GM21360 (cell line): ENCODE measurements at regions not wholly inside any gene's neighbourhood (a gene's known extent, or its start where the extent isn't known, plus 50 kb on each side); places are given as distances from the start of the nearest gene placed in this dataset.

Experiments
- ATAC-seq: cut with Tn5 transposase; IDR thresholded peaks from one replicate; pipeline ENCODE4 v1.9.1; 2021; ENCODE audit warnings: mild to moderate bottlenecking, moderate library complexity; ENCODE audit not compliant: unreplicated experiment

DNA sequence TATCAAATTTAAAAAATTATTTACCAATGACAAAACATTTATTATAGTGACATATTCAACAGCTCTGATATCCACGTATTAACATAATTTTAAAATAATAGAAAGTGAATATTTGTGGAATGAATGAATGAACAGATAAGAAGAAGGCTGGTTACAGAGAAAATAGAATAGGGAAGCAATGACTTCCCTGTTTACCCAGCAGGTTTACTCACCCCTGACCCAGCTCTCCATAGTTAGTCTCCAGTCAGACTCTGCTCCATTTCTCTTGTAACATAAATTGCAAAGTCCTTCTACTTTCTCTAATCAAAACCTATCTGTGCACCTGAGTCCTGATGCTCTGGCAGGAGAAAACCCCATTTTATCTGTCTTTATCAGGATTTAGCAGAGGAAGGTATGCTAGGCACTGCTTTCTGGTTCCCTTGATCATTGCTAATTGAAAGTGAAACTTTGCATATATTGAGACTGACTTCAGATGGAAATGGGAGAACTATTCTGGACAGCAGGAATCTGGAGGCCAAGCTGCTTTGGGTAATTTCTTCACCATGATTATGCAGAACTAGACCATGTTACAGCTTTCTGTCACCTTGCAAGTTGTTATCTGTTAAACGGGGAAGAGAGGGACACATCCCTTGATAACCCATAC, 363.0 kb downstream of the FAT4 start:
- ATAC-seq = no peak

DNA sequence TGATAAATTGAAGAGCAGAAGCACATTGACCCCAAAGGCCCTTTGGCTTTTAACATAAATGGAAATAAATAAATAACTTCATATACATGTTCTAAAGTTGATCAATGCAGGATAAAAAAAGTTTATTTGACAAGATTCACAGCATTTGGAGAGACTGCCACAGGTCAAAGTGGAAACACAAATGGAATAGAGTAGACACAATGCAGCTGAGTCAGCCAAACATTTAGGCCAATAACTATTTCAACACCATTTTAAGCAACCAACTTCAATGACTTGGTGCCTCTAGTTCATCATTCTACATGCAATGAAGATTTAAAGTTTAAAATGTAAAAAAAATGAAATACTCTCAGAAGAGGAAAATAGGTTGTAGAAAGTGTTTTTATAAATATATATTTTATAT, 365.2 kb downstream of the FAT4 start:
- ATAC-seq = no peak

DNA sequence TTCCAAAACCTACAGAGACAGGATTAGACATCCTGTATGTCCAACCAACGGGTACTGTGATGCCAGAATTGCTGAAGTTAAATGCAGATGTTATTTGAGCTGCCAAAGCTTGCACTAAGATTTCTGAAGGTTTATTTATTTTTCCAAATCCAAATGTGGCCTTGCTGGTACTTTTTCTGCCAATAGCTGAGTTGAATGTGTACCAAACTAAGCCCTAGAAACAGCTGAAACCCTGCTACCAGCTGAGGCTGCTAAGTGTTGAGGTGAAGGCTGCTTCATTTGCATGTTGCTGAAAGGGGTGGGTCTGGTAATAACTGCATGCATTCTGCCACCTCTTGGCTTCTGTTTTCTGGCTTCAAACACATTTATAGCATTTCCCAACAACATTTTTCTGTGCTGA, 366.5 kb downstream of the FAT4 start:
- ATAC-seq = no peak

DNA sequence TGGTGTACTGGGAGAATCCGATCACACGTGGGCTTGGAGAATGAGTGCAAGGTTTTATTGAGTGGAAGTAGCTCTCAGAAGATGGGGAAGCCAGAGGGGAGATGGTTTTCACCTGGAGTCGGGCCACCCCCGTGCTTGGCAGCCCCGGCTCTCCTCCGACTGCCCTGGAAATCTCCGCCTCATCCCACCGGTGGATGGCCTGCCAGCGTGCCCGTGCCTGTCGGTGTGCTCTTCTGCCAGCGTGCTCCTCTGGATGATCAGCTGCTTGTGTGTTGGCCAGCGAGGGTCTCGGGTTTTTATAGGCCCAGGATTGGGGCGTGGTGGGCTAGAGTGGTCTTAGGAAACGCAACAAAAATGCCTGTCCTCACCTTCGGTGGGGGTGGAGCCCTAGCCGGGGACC, 368.0 kb downstream of the FAT4 start:
- no peak for ATAC-seq

DNA sequence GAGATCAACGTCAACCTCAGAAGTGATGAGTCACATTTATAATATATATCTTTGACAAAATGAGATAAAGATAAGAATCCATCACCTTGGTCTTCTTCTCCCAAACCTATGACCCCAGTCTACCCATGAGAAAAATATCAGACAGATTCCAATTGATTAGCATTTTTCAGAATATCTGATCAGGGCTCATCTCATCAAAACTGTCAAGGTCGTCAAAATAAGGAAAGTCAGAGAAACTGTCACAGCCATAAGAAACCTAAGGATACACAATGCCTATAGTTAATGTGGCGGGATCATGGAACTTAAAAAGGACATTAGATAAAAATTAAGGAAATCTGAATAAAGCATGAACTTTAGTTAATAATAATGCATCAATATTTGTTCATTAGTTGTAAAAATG, 374.1 kb downstream of the FAT4 start:
- ATAC-seq = no peak

DNA sequence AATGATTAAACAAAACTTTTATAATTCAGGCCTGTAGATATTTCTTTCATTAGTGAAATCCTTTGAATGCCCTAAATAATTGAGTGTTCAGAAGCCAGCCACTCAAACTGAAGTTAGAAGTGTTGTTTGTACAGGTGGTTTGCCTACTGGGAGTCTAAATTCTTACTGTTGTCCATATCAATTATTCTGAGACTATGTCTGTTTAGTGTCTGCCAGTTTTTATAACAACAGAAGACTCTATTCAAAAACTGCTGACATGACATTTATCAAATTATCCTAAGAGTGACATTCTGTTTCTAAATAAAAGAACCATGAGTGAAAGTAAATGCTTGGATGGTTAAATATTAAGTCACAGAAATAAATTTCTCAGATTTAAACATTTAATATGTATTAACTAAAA, 375.1 kb downstream of the FAT4 start:
- ATAC-seq = no peak

DNA sequence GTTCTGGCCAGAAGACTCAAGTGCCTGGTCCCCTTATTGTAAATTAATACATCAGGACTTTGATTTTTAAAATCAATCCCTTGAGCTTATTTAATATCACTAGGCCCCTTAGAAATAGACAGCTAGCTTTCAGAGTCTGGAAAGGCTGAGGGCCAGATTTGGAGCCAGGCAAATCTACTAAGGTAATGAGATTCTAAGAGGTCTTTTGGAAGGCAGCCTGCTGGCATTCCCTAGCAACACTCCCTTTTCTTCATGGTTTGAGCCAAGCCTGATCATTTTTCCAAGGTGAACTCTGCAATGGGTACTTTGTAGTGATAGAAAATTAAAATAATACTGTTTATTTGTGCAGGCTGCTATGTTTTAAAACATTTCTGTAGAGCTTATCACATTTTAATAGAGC, 378.5 kb downstream of the FAT4 start:
- no peak for ATAC-seq

DNA sequence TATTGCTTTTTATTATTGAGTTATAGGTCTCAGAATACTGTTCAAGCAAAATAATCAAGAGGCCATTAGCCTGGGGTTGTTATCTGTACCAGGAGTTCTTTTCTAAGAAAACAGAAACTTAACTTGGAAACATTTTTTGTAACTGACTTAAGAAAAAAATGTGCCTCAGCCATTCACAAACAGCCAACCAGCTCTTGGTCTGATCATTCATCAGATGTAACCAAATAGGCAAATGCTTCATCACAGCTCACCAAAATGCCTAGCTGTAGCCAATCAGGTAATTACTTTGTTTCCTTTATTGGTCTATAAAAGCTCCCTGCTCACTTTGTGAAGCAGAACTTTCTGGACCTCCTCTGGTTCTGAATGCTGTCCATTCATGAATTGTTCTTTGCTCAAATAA, 387.7 kb downstream of the FAT4 start:
- ATAC-seq = no peak

DNA sequence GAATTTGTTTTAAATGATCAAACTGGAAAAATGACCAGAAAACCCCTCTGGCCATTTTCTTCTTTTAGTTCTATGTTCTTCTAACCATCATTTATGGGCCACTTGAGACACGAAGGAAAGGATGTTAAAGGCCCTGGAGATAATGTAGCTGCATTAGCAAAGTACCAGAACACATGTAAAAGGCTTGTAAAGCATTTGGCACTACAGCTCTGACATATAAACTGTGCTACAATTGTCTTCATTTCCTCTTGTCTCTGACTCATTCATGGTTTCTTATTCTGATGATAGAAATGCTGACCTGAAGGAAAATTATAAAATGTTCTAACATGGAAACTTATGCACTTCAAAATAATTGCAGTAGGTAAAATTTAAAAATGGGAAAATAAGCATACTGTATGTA, 388.7 kb downstream of the FAT4 start:
- ATAC-seq = no peak

DNA sequence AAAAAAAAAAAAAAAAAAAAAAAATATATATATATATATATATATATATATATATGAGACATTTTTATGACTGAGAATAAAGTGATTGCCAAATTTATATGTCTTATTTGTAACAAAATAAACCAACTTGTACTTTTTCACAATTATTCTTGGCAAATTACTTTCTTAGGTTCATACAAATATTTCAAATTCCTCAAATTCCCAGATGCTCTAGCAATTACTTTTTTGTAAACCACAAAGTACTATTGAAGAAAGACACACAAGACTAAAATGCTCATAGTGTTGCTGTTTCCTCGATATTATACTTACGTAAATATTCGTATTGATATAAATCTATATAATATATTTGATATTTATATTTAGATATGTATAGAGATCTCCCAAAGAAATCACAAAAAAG, 390.0 kb downstream of the FAT4 start:
- ATAC-seq = no peak

DNA sequence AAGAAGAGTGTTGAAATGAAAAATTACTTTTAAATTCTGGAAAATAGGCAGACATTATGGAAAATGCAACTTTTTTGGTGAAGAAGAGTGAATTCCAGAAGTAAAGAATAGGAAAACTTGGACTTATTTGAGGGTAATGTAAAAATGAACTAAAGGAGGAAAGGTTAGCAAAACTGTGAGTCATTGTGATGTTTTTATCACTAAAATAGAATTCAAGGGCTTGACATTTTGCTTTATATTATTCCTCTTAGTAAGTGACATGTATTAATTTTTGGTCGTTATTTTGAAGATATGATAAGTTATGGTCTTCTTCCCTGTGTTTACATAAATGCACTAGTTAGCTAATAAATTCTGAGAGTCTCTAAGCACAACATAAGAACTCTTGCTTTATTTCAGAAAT, 390.9 kb downstream of the FAT4 start:
- no peak for ATAC-seq

DNA sequence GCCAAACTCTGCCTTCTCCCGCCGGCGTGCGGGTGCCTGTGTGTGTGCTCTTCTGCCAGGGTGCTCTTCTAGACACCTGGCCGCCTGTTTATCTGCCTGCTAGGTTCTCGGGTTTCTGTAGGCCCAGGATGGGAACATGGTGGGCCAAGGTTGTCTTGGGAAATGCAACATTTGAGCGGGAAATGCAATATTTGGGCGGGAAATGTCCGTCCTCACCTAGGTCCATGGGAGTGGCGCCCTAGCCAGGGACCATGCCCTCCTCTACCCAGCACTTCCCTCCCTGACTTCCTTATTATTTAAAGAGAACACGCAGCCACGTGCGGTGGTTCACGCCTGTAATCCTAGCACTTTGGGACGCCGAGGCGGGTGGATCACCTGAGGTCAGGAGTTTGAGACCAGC, 392.6 kb downstream of the FAT4 start:
- ATAC-seq = no peak

DNA sequence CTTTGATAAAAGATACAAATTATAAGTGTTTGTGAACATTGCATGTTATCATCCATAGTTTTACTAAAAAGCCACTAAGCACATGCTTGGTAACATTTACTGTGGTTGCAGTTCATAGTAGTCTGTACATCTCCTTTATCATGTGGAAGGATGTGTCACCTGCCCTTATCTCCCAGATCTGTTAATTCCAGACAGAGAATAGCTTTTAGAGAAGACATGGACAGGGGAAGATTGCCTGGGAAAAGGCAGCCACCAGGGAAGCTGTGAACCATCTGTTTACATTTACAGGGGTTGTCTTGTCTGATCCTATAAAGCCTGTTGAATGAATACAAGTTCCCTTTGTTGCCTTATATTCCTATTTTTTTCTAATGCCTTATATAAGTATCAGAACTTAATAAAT, 396.0 kb downstream of the FAT4 start:
- no peak for ATAC-seq

DNA sequence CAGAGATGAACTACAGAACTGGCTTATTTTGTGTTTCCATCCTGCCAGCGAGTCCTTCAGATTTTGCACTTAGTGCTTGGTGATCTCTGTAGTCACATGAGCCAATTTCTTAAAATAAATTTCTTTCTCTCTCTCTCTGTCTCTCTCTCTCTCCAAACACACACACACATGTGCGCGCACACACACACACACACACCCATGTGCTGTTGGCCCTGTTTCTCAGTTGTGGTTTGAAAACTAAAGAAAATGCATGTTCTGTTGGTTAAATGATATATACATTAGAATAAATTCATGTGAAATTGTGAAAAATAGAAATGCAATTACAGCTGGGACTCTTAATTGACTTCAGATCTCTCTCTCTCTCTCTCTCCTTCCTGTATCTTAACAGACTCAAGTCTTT, 399.3 kb downstream of the FAT4 start:
- no peak for ATAC-seq

DNA sequence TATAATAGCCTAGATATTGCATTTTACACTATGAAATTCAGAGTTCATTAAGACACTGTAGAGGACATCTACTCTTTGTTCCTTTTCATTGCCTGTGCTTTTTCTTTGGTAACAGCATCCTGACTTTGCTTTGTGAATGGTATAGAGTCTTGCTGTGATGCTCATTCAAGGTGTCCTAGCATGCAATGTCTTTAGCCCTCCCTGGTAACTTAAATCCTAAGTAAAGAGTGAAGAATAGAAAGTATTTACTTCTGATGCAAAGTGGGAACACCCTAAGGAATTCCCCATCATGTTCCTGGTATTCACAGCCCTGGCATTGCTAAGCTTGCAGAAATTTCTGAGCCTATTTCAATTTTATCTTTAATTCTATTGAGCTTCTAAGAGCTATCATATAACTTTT, 400.1 kb downstream of the FAT4 start:
- ATAC-seq = no peak

DNA sequence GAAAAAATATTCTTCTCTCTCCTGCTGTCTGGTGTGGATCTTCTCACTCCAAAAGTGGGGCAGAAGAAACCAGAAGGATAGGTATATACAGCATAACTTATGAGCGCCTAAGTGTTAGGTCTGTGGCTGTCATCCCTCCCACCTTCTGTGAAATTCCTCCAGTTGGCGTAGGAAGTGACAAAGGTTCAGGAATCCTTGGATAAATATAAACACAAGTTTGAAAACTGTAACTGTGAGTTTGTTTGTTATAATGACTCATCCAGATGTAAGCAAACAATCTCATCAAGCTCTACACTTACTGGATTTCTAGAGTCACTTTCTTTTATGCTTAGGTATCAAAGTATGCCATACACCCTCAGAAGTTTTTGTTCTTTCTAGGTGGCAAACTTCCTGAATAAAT, 405.2 kb downstream of the FAT4 start:
- ATAC-seq = no peak

DNA sequence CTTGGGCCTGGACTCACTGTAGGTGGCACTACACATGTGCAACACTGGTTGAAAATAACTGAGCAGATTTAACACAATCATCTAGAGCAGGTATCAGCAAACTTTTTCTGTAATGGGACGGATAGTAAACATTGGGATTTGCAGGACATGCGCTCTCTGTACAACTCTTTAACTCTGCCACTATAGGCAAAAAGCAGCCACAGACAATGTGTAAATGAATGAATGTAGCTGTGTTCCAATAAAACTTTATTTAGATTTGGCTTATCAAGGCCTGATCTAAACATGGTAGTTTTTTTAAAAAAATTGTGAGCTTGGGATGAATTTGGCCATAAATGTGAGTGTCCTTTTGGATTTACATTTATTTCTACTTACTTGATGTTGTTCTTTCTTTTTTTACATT, 407.3 kb downstream of the FAT4 start:
- no peak for ATAC-seq

DNA sequence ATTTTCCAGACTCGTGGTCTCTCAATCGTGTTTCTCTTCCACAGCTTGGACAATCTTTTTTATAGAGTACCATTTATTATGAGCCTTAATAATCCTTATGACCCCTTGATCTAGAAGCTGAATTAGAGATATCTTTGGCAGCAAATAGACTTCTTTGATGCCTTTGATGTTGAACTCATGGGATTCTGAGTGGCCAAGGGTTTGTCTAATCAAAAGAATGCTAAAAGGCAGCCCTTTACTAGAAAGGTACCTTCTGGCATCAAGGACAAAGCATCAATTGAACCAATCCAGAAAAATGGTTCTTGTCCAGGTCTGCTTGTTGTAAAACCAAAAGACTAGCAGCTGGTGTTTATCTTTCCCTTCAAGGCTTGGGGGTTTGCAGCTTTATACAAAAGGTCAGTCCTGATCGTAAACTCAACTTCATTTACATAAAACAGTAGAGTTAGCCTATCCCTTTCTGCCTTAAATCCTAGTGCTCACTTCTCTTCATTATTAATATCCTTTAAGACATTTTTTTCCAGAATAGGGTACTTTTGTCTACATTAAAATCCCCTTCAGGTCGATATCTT, 411.3 kb downstream of the FAT4 start:
- ATAC-seq = no peak

DNA sequence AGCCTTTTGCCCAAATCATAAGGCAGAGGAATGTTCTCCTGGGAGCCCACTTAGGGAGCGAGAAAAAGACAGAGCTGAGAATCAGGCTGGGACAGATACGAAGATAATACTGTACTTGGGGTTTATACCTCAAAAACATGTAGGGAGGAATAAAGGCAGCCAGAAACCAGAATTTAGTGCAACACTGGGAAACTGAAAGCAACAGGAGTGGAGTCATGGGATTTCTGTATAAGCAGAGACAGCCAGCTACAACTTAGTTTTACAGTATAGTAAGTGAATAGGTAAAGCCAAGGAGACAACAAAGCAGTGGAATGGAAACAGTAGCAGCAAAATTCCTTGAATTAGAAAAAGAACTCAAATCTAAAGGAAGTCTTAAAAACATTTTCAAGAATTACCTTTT, 413.2 kb downstream of the FAT4 start:
- no peak for ATAC-seq

DNA sequence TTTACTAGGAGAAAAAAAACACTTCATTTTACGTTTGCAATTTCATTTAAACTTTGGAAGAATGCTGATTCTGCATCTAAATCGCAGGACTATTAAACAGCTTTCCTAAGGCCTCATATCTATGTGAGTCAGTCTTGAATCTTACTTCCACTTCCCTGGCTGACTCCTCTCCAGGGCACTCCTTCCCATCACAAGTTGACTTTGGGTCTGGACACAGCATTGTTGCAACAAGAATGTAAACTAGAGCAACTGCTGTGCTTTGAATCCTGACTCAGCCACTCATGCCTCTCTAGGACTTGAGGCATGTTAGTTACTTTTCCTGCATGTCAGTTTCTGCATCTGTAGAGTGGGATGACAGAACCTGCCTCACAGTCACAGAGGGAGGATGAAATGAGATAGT, 413.8 kb downstream of the FAT4 start:
- no peak for ATAC-seq

DNA sequence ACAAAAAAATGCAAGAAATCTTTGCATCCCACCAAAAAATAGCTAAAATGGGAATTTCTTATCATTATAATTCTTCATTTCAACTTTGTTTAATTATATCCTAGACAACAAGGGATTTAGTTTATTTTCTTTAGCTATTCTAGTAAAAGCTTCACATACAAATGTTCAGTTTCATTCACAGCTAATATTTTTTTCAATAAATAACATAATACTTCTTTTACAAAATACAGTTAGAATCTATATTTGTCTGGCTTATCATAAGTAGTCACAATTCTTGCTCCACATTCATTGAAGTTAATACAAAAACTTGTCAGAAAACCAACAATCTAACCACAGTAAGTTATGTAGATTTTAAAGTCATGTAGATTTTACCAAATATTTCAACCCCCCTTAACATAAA, 414.4 kb downstream of the FAT4 start:
- no peak for ATAC-seq

DNA sequence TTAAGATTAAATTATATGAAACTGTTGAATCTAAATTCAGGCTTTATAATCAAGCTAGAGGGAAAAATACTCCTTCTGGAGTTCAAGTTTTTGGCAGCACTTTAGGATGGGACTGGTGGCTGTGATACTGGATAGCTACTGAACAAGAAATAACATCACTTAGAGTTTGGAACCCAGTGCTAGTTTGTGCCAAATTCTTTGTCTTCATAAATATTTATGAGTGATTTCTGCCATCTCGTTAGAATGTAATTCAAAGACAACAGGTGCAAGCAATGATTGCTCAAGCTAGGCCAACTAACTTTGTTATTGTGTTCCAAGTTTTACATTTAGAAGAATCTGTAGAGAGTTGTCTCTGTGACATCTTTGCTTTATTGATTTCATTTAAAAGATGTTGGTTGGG, 417.9 kb downstream of the FAT4 start:
- ATAC-seq = no peak

DNA sequence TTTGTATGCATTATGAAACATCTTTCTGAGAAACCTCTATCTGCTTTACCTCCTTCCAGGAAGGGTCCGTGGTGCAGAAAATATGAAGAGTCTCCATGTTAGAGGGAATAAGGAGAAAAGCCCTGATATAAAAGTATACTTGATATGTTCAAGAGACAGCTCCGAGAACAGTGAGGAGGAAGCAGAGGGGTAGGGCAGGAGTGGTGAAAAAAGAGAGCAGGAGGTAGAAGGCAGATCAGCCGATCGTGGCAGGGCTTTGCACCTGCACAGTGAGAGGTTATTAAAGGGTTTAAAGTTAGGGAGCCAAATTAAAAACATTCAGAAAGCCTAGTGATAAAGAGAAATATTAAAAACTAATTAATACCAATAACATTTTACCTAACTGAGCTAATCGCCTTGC, 419.7 kb downstream of the FAT4 start:
- no peak for ATAC-seq
